ENCODE measurements at regions not wholly inside any gene's neighbourhood (a gene's known extent, or its start where the extent isn't known, plus 50 kb on each side); places are given as distances from the start of the nearest gene placed in this dataset.

DNA sequence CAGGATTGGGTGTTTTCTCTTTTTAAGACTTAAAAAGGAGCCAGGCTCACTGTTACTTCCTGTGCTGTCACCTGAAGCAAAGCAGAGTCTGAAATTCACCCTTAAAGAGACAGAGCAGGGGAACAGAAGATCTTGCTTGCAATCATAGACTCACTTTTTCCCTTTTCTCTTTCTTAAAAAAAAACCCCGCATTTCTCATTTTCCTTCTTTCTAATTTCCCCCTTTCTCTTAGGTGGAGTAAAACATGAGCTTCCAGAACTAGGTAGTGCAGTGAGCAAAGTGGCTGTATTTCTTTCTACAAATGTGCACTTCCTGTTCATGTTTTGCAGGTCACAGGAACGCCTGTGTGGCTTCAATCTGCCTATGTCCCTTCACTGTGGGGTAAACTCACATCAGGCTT, 381.2 kb downstream of the LPIN1 start:
- TF ChIP-seq YY1 (IDR thresholded peaks at IDR 0.05; ENCODE audit: insufficient read depth, insufficient read length): no peak
- no peak for TF ChIP-seq ZNF274 (IDR thresholded peaks at IDR 0.05; ENCODE audit: low read depth, low read length)
